Peyer's patch (tissue), 4 donors: ENCODE measurements at regions not wholly inside any gene's neighbourhood (a gene's known extent, or its start where the extent isn't known, plus 50 kb on each side); places are given as distances from the start of the nearest gene placed in this dataset.

ENCODE experiments used
- POLR2A ChIP-seq, 2 donors: fragments of 450-650 bp; IDR thresholded peaks; one replicate each; pipeline ENCODE4 v1.5.1; 2017; ENCODE audit warnings: antibody characterized with exemption in 2 of 2, mild to moderate bottlenecking in 2 of 2, moderate library complexity in 2 of 2
- TF ChIP-seq, protein P1 (sequence below), 6 experiments: fragments of 450-650 bp in 4 of 6; fragments of 200-600 bp in 2 of 6; sonication (generic) in 1 of 6; IDR thresholded peaks; one replicate each; pipeline ENCODE4 v1.5.1; 2017 to 2019; ENCODE audit warnings: antibody characterized with exemption in 6 of 6, mild to moderate bottlenecking in 3 of 6, moderate library complexity in 1 of 6

DNA sequence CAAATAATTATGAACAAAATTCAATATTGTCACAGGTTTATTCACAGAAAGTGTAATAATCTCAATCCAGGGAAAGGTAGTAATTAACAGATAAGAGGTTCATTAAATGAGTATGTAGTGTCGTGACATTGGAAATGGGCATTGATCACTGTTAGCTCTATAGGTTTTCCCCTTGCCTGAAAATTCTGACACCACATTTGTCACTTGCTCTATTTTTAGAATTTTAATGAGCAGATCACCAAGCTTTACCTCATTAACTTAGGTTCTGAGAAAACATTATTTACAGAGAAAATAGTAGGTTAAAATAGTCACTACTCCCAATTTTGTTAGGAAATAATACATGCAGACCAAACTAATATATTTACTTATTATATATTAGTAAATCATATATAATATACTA, 344.0 kb downstream of the DSC3 start:
- TF ChIP-seq, protein P1, sequence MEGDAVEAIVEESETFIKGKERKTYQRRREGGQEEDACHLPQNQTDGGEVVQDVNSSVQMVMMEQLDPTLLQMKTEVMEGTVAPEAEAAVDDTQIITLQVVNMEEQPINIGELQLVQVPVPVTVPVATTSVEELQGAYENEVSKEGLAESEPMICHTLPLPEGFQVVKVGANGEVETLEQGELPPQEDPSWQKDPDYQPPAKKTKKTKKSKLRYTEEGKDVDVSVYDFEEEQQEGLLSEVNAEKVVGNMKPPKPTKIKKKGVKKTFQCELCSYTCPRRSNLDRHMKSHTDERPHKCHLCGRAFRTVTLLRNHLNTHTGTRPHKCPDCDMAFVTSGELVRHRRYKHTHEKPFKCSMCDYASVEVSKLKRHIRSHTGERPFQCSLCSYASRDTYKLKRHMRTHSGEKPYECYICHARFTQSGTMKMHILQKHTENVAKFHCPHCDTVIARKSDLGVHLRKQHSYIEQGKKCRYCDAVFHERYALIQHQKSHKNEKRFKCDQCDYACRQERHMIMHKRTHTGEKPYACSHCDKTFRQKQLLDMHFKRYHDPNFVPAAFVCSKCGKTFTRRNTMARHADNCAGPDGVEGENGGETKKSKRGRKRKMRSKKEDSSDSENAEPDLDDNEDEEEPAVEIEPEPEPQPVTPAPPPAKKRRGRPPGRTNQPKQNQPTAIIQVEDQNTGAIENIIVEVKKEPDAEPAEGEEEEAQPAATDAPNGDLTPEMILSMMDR (IDR thresholded peaks at IDR 0.05): no peak
- no peak for TF ChIP-seq POLR2A (IDR thresholded peaks at IDR 0.05)
